B cell (primary cell): ENCODE measurements at regions not wholly inside any gene's neighbourhood (a gene's known extent, or its start where the extent isn't known, plus 50 kb on each side); places are given as distances from the start of the nearest gene placed in this dataset.

ENCODE experiments used
- ATAC-seq: fragments of 200-7000 bp; cut with Tn5 transposase; one replicate; pipeline ENCODE4 v1.10.0; 2021; ENCODE audit warnings: low read depth, mild to moderate bottlenecking, moderate number of reproducible peaks, moderate library complexity
- CTCF ChIA-PET: fragments of 350-600 bp; sonication (Branson Sonifier 250); formaldehyde crosslinking; loops from one replicate; lab custom pipeline; 2021; ENCODE audit warnings: antibody characterized with exemption, inconsistent platforms; lab: Charles Lee
- POLR2A ChIA-PET: fragments of 350-600 bp; sonication (Branson Sonifier 250); formaldehyde crosslinking; loops from one replicate; lab custom pipeline; 2021; ENCODE audit warnings: antibody characterized with exemption; lab: Charles Lee
- DNase-seq: peaks from one replicate; pipeline ENCODE4 v3.0.0; 2013
- H2AFZ ChIP-seq: 2 replicates; pipeline ENCODE4 v1.6.1; 2012; ENCODE audit warnings: mild to moderate bottlenecking, low read depth, low read length; ENCODE audit not compliant: insufficient read depth, poor library complexity, severe bottlenecking
- H3K27ac ChIP-seq, 2 donors: 1 replicate in 1 of 2; 2 replicates in 1 of 2; pipeline ENCODE4 v1.5.1; 2012 to 2013; ENCODE audit warnings: low read length in 2 of 2, mild to moderate bottlenecking in 2 of 2, moderate library complexity in 1 of 2
- H3K27me3 ChIP-seq, 4 experiments: fragments of 200-600 bp in 1 of 4; sonication (generic) in 1 of 4; replicated peaks in 1 of 4; 1 replicate in 2 of 4; 2 replicates in 2 of 4; pipeline versions ENCODE4 v1.6.1 to v1.7.0; 2013 to 2016; ENCODE audit warnings: low read length in 3 of 4, mild to moderate bottlenecking in 2 of 4, mixed read lengths in 1 of 4, moderate library complexity in 1 of 4; ENCODE audit not compliant: insufficient read depth in 4 of 4, control insufficient read depth in 3 of 4; ENCODE audit errors: control extremely low read depth in 1 of 4
- H3K36me3 ChIP-seq, 2 experiments: replicated peaks in 1 of 2; 1 replicate in 1 of 2; 2 replicates in 1 of 2; pipeline versions ENCODE4 v1.6.1 to v1.7.1; 2013; ENCODE audit warnings: low read length in 1 of 2; ENCODE audit not compliant: insufficient read depth in 2 of 2, control insufficient read depth in 1 of 2; ENCODE audit errors: control extremely low read depth in 1 of 2, extremely low read depth in 1 of 2
- H3K4me1 ChIP-seq, 2 donors: fragments of 200-600 bp in 1 of 2; sonication (generic) in 1 of 2; 1 replicate in 1 of 2; 2 replicates in 1 of 2; pipeline versions ENCODE4 v1.5.1 to v1.6.1; 2013 to 2017; ENCODE audit warnings: low read length in 2 of 2; ENCODE audit not compliant: control insufficient read depth in 2 of 2, insufficient read depth in 2 of 2
- H3K4me2 ChIP-seq: replicated peaks from 2 replicates; pipeline ENCODE3; 2012; ENCODE audit warnings: mild to moderate bottlenecking, low read depth, low read length; ENCODE audit not compliant: poor library complexity, severe bottlenecking
- H3K4me3 ChIP-seq, 5 experiments: fragments of 200-600 bp in 1 of 5; sonication (generic) in 1 of 5; 1 replicate in 3 of 5; 2 replicates in 2 of 5; pipeline versions ENCODE4 v1.5.1 to v1.7.0; 2011 to 2016; ENCODE audit warnings: low read length in 4 of 5, mild to moderate bottlenecking in 4 of 5, low read depth in 2 of 5, control low read depth in 1 of 5, moderate library complexity in 1 of 5; ENCODE audit not compliant: insufficient read depth in 1 of 5; ENCODE audit errors: control extremely low read depth in 1 of 5, extremely low read depth in 1 of 5
- H3K79me2 ChIP-seq: fragments of 200-600 bp; sonication (generic); one replicate; pipeline ENCODE4 v1.6.0; 2016; ENCODE audit warnings: low read length; ENCODE audit not compliant: control insufficient read depth, insufficient read depth
- H3K9ac ChIP-seq: fragments of 200-600 bp; sonication (generic); 2 replicates; pipeline ENCODE4 v1.6.1; 2017; ENCODE audit warnings: mild to moderate bottlenecking, low read length, moderate library complexity
- H3K9me3 ChIP-seq, 3 donors: one replicate each; pipeline versions ENCODE4 v1.6.1 to v1.7.1; 2013; ENCODE audit warnings: low read length in 2 of 3; ENCODE audit not compliant: control insufficient read depth in 2 of 3, insufficient read depth in 1 of 3; ENCODE audit errors: control extremely low read depth in 1 of 3
- H4K20me1 ChIP-seq: 2 replicates; pipeline ENCODE4 v1.6.0; 2012; ENCODE audit warnings: mild to moderate bottlenecking, low read length; ENCODE audit not compliant: insufficient read depth, control insufficient read depth, poor library complexity, severe bottlenecking
- H3K27ac Mint-ChIP-seq: one replicate; pipeline ENCODE4 v1.8.0; 2021; ENCODE audit warnings: mixed read lengths
- H3K27me3 Mint-ChIP-seq: one replicate; pipeline ENCODE4 v1.8.0; 2021; ENCODE audit warnings: mixed read lengths
- H3K4me1 Mint-ChIP-seq: one replicate; pipeline ENCODE4 v1.8.0; 2021; ENCODE audit warnings: mixed read lengths
- H3K4me3 Mint-ChIP-seq: one replicate; pipeline ENCODE4 v1.8.0; 2021; ENCODE audit warnings: mixed read lengths
- H3K9me3 Mint-ChIP-seq: one replicate; pipeline ENCODE4 v1.8.0; 2022; ENCODE audit warnings: mixed read lengths; ENCODE audit not compliant: insufficient read depth
- CTCF ChIP-seq: fragments of 200-600 bp; IDR thresholded peaks from one replicate; pipeline ENCODE4 v1.8.0; 2022; ENCODE audit warnings: antibody characterized with exemption, mild to moderate bottlenecking
- EZH2 ChIP-seq: IDR thresholded peaks from 2 replicates; pipeline ENCODE4 v1.6.1; 2012; ENCODE audit warnings: borderline replicate concordance, low read depth, mild to moderate bottlenecking, moderate library complexity, low read length; ENCODE audit not compliant: insufficient read depth, poor library complexity, severe bottlenecking
- WGBS: methylation state at CpG from one replicate; pipeline ENCODE4 v1.1.5; 2013; ENCODE audit warnings: missing lambda C conversion rate; ENCODE audit not compliant: insufficient coverage; 5-methylcytosine and 5-hydroxymethylcytosine counted together
- intact Hi-C: fragments of 100-400 bp; cut with micrococcal nuclease; formaldehyde crosslinking; loops from one replicate; pipeline ENCODE4 v1.10.0; 2022

DNA sequence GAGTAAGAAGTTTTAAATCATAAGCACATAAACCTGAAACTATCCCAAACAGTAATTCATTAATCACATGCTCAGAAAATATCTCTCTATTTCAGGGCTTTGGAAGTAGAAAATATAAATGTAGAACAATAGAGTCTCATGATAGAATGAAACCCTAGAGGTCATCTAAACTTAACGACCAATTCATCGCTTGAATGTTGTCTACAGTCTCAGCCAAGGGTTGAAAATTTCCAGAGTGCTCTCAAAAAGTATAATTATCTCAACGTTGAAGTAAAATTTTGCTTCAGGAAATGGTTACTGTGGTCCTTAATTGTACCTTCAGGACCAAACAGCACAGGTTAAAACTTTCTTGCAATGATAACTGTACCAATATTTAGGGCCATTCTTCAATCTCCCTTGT, 1053.6 kb upstream of the SEL1L start:
- no peak overlapping the region for H3K9ac ChIP-seq
- ATAC-seq (no peak), DNase-seq (no peak)
- H3K79me2 ChIP-seq: no peaks in the 10 kb centered on the region
- H3K27ac ChIP-seq: no peak overlapping the region
- peaks cover 0 to 7% (median 2%) of the 10 kb centered on the region in 3 donors for H3K9me3 ChIP-seq
- Mint-ChIP-seq H3K4me1 (no peaks in the 10 kb centered on the region), H3K27ac (no peak overlapping the region), H3K4me3 (no peak overlapping the region), H3K9me3 (no peaks in the 10 kb centered on the region), H3K27me3 (no peaks in the 10 kb centered on the region)
- H3K27me3 ChIP-seq: no peaks in the 10 kb centered on the region
- ChIA-PET POLR2A (no interaction called here), CTCF (no interaction called here)
- H3K4me2 ChIP-seq: no peak overlapping the region
- no peaks in the 10 kb centered on the region for H4K20me1 ChIP-seq
- no peaks in the 10 kb centered on the region for H3K4me1 ChIP-seq
- WGBS: 100% methylated on average over 1 of the region's 3 CpGs
- intact Hi-C loops: no loop called here
- no peak overlapping the region for H2AFZ ChIP-seq
- no peaks in the 10 kb centered on the region for H3K36me3 ChIP-seq
- TF ChIP-seq CTCF (no peak), EZH2 (no peak)
- H3K4me3 ChIP-seq: no peak overlapping the region

DNA sequence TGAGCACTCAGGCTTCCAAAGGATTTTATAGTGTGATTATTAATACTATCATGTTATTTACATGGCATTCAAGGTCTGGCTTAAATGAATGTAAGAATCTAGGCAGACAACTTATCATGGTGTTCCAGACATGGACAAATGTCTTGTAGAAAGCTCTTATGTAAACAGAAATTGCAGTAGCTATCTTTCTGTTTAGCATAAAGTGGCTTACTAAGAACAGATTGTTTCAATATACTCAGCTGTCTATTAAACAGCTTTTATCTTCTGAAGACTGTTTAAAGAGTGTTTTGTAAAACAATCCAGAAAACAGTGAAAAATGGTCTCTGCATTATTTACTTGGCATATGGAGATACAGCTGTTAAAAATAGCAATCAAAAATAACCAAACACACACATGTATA, 1061.8 kb upstream of the SEL1L start:
- CTCF ChIA-PET: no interaction called here
- intact Hi-C loops: no loop called here

More for the DNA sequence above, 1061.8 kb upstream of the SEL1L start:
- ATAC-seq (no peak), DNase-seq (no peak)
- POLR2A ChIA-PET: no interaction called here
- H3K4me3 Mint-ChIP-seq: no peak overlapping the region
- no peaks in the 10 kb centered on the region for H3K4me1 ChIP-seq
- H3K4me1 Mint-ChIP-seq: no peaks in the 10 kb centered on the region
- no peaks in the 10 kb centered on the region for H3K9me3 Mint-ChIP-seq
- peaks cover 0 to 1% (median 0%) of the 10 kb centered on the region in 3 donors for H3K9me3 ChIP-seq
- H3K27ac ChIP-seq: no peak overlapping the region
- no peak overlapping the region for H3K4me3 ChIP-seq
- H3K4me2 ChIP-seq: no peak overlapping the region
- H3K79me2 ChIP-seq: no peaks in the 10 kb centered on the region
- H3K27me3 ChIP-seq: no peaks in the 10 kb centered on the region
- no peak overlapping the region for H3K9ac ChIP-seq
- no peaks in the 10 kb centered on the region for H3K36me3 ChIP-seq
- TF ChIP-seq CTCF: no peak
- no peak for TF ChIP-seq EZH2
- H2AFZ ChIP-seq: no peak overlapping the region
- H4K20me1 ChIP-seq: no peaks in the 10 kb centered on the region
- no peaks in the 10 kb centered on the region for H3K27me3 Mint-ChIP-seq
- H3K27ac Mint-ChIP-seq: no peak overlapping the region
